ENCODE measurements at regions not wholly inside any gene's neighbourhood (a gene's known extent, or its start where the extent isn't known, plus 50 kb on each side); places are given as distances from the start of the nearest gene placed in this dataset.

DNA sequence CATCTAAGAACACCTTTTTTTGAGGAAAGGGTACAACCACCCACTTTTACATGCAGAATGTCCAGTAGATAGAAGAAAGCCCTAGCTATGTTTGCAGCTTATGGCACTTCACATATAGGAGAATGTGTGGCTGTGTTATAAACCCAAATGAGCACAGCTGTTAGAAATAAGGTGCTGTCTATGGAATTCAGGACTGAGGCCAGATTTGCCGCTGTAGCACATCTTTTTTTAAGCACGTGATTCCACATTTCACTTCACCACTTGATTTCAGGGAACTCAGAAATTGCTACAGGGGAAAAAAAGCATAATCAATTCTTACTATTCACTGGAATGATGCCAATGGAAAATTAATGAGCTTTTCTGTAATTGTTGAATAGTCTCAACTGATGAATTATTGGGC lies 147.2 kb upstream of the ADAMTS5 start:
- Histone ChIP-seq H3K4me3 (no peak overlapping the region), H3K27me3 (no peaks in the 10 kb centered on the region), H3K9me3 (no peaks in the 10 kb centered on the region), H3K4me1 (no peaks in the 10 kb centered on the region), H3K27ac (no peak overlapping the region), H3K36me3 (no peaks in the 10 kb centered on the region)
- TF ChIP-seq POLR2AphosphoS5 (IDR thresholded peaks at IDR 0.05) (no peak), EP300 (IDR thresholded peaks at IDR 0.05; ENCODE audit: low read depth) (no peak), CTCF (IDR thresholded peaks at IDR 0.05) (no peak), POLR2A (IDR thresholded peaks at IDR 0.05) (no peak)
- WGBS, 2 donors (ENCODE audit: low coverage in 1 of 2): 42 to 61% methylated on average over 2 of the region's 2 CpGs
- intact Hi-C loops (cut with DNase I; ENCODE audit: low total_unique reads) (no loop called here), in situ Hi-C loops (cut with MboI; ENCODE audit: low pct_ligation_motif_present in 1 of 4, low pct_unique_long_range_greater_than_20kb in 1 of 4, low sequenced_read_pairs in 3 of 4) (no loop called here)
- no peak for DNase-seq

GRCh38 chr21:27112186-27112585 lies 145.3 kb upstream of the ADAMTS5 start:
- Histone ChIP-seq H3K4me1 (no peaks in the 10 kb centered on the region), H3K27ac (no peak overlapping the region), H3K36me3 (no peaks in the 10 kb centered on the region), H3K27me3 (no peaks in the 10 kb centered on the region), H3K9me3 (no peaks in the 10 kb centered on the region), H3K4me3 (no peak overlapping the region)
- no peak for TF ChIP-seq POLR2AphosphoS5 (IDR thresholded peaks at IDR 0.05)
- no peak for TF ChIP-seq CTCF (IDR thresholded peaks at IDR 0.05)
- no peak for TF ChIP-seq EP300 (IDR thresholded peaks at IDR 0.05; ENCODE audit: low read depth)
- TF ChIP-seq POLR2A (IDR thresholded peaks at IDR 0.05): no peak
- intact Hi-C loops (cut with DNase I; ENCODE audit: low total_unique reads) (no loop called here), in situ Hi-C loops (cut with MboI; ENCODE audit: low pct_ligation_motif_present in 1 of 4, low pct_unique_long_range_greater_than_20kb in 1 of 4, low sequenced_read_pairs in 3 of 4) (no loop called here)
- DNase-seq: no peak

DNA sequence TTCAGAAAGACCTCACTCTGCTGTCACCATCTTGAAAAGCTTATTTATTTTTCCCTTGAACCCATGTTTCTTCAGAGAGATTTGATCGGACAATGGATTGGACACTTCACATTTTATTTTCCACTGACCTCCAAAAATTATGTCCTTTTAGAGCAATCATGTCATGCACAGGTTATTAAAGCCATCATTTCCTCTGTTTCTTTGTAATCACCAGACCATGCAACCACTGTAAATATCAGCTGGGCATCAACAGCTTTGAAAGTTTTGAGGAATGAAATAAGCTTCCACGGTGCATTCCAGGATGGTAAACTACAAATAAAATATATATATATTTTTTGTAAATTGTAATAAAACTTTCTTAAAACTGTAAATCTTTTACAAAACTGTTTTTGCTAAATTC lies 144.1 kb upstream of the ADAMTS5 start:
- in situ Hi-C loops (cut with MboI; ENCODE audit: low pct_ligation_motif_present in 1 of 4, low pct_unique_long_range_greater_than_20kb in 1 of 4, low sequenced_read_pairs in 3 of 4): no loop called here
- intact Hi-C loops (cut with DNase I; ENCODE audit: low total_unique reads): no loop called here
- WGBS, 2 donors (ENCODE audit: low coverage in 1 of 2): 32 to 44% methylated on average over 2 of the region's 2 CpGs
- no peaks in the 10 kb centered on the region for H3K27me3 ChIP-seq
- no peaks in the 10 kb centered on the region for H3K4me1 ChIP-seq
- H3K27ac ChIP-seq: no peak overlapping the region
- H3K4me3 ChIP-seq: no peak overlapping the region
- H3K36me3 ChIP-seq: no peaks in the 10 kb centered on the region
- TF ChIP-seq CTCF (IDR thresholded peaks at IDR 0.05): no peak
- no peak for TF ChIP-seq POLR2AphosphoS5 (IDR thresholded peaks at IDR 0.05)
- no peak for TF ChIP-seq EP300 (IDR thresholded peaks at IDR 0.05; ENCODE audit: low read depth)
- no peak for TF ChIP-seq POLR2A (IDR thresholded peaks at IDR 0.05)
- DNase-seq: no peak
- no peaks in the 10 kb centered on the region for H3K9me3 ChIP-seq

DNA sequence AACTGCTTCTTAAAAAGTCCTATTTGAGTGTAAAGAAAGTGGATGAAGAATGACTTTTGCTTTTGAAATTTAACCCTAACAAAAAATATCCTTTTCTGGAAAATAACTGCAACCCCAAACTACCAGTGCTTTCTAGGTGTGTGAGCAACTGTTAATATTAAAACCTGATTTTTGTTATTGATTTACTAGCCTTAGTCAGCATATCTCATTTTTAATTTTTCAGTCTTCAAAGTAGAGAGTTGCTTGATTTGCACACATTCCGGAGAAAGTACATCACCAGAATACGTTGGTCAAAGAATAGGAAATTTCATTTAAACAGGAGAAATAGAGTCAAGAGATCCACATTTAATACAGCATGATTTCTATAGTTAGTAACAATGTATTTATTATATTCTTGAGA lies 141.8 kb upstream of the ADAMTS5 start:
- intact Hi-C loops (cut with DNase I; ENCODE audit: low total_unique reads) (no loop called here), in situ Hi-C loops (cut with MboI; ENCODE audit: low pct_ligation_motif_present in 1 of 4, low pct_unique_long_range_greater_than_20kb in 1 of 4, low sequenced_read_pairs in 3 of 4) (no loop called here)
- Histone ChIP-seq H3K9me3 (no peaks in the 10 kb centered on the region), H3K27ac (no peak overlapping the region), H3K4me3 (no peak overlapping the region), H3K4me1 (no peaks in the 10 kb centered on the region), H3K27me3 (no peaks in the 10 kb centered on the region), H3K36me3 (no peaks in the 10 kb centered on the region)
- 40 to 58% methylated on average over 2 of the region's 2 CpGs for WGBS, 2 donors (ENCODE audit: low coverage in 1 of 2)
- DNase-seq: no peak
- TF ChIP-seq POLR2AphosphoS5 (IDR thresholded peaks at IDR 0.05) (no peak), POLR2A (IDR thresholded peaks at IDR 0.05) (no peak), CTCF (IDR thresholded peaks at IDR 0.05) (no peak), EP300 (IDR thresholded peaks at IDR 0.05; ENCODE audit: low read depth) (no peak)

Measured in transverse colon (tissue), 4 donors.